IMR-90 (cell line): ENCODE measurements at regions not wholly inside any gene's neighbourhood (a gene's known extent, or its start where the extent isn't known, plus 50 kb on each side); places are given as distances from the start of the nearest gene placed in this dataset.

ENCODE experiments used
- ATAC-seq: fragments of 200-7000 bp; cut with Tn5 transposase; 2 replicates; pipeline ENCODE4 v1.9.1; 2020; ENCODE audit warnings: low read depth, mild to moderate bottlenecking, moderate library complexity
- BruUV-seq: library from RNA; stranded (reverse); fragments of 400-500 nt; replicated peaks from 2 replicates; lab custom pipeline; 2021; lab: Mats Ljungman, UMichigan
- CTCF ChIA-PET: fragments of 300-600 bp; formaldehyde crosslinking; extraction: SDS; loops from one replicate; lab custom pipeline; 2021; ENCODE audit warnings: antibody characterized with exemption; lab: Yijun Ruan, JAX
- POLR2A ChIA-PET: fragments of 300-600 bp; sonication (Branson Sonifier 250); formaldehyde crosslinking; loops from one replicate; lab custom pipeline; 2022; ENCODE audit warnings: antibody characterized with exemption; ENCODE audit not compliant: unreplicated experiment; lab: Charles Lee
- DNase-seq: peaks from one replicate; pipeline ENCODE4 v3.0.0; 2013
- H2AFZ ChIP-seq: replicated peaks from 2 replicates; pipeline ENCODE3; 2013; ENCODE audit warnings: low read length, mild to moderate bottlenecking; ENCODE audit not compliant: poor library complexity
- H2AK5ac ChIP-seq: 2 replicates; pipeline ENCODE4 v1.6.1; 2013; ENCODE audit warnings: low read depth, low read length, inconsistent platforms
- H2AK9ac ChIP-seq: replicated peaks from 2 replicates; pipeline ENCODE3; 2013; ENCODE audit warnings: mild to moderate bottlenecking, low read depth, low read length, moderate library complexity; ENCODE audit not compliant: poor library complexity
- H2BK120ac ChIP-seq: 2 replicates; pipeline ENCODE4 v1.6.1; 2013; ENCODE audit warnings: low read depth, low read length, inconsistent platforms
- H2BK15ac ChIP-seq: 3 replicates; pipeline ENCODE4 v1.6.1; 2013; ENCODE audit warnings: low read depth, low read length, inconsistent platforms
- H2BK20ac ChIP-seq: 2 replicates; pipeline ENCODE4 v1.6.1; 2013; ENCODE audit warnings: low read depth, mild to moderate bottlenecking, inconsistent platforms, low read length, moderate library complexity
- H2BK5ac ChIP-seq: 2 replicates; pipeline ENCODE4 v1.6.1; 2013; ENCODE audit warnings: mild to moderate bottlenecking, low read depth, low read length, inconsistent platforms; ENCODE audit not compliant: poor library complexity, severe bottlenecking
- H3K14ac ChIP-seq: replicated peaks from 2 replicates; pipeline ENCODE4 v1.6.1; 2013; ENCODE audit warnings: low read depth, low read length, inconsistent platforms
- H3K18ac ChIP-seq: 2 replicates; pipeline ENCODE4 v1.6.1; 2013; ENCODE audit warnings: low read depth, low read length, control low read depth
- H3K23ac ChIP-seq: 2 replicates; pipeline ENCODE4 v1.6.1; 2013; ENCODE audit warnings: low read depth, low read length, inconsistent platforms
- H3K27ac ChIP-seq: 2 replicates; pipeline ENCODE4 v1.5.1; 2013; ENCODE audit warnings: mild to moderate bottlenecking, control low read depth, low read length; ENCODE audit not compliant: insufficient read depth
- H3K27me3 ChIP-seq: 2 replicates; pipeline ENCODE4 v1.6.1; 2013; ENCODE audit warnings: low read length; ENCODE audit not compliant: control insufficient read depth, insufficient read depth
- H3K36me3 ChIP-seq: 2 replicates; pipeline ENCODE4 v1.6.1; 2013; ENCODE audit warnings: low read length, mixed read lengths; ENCODE audit not compliant: control insufficient read depth, insufficient read depth
- H3K4ac ChIP-seq: 2 replicates; pipeline ENCODE4 v1.6.1; 2013; ENCODE audit warnings: low read depth, low read length, inconsistent platforms
- H3K4me1 ChIP-seq: 2 replicates; pipeline ENCODE4 v1.6.1; 2013; ENCODE audit warnings: low read length, mixed read lengths; ENCODE audit not compliant: control insufficient read depth, insufficient read depth
- H3K4me2 ChIP-seq: 2 replicates; pipeline ENCODE4 v1.6.1; 2013; ENCODE audit warnings: low read depth, mild to moderate bottlenecking, control low read depth, low read length, moderate library complexity
- H3K4me3 ChIP-seq: 2 replicates; pipeline ENCODE4 v1.5.1; 2013; ENCODE audit warnings: low read depth, mild to moderate bottlenecking, control low read depth, low read length, moderate library complexity; ENCODE audit not compliant: insufficient read depth
- H3K56ac ChIP-seq: 2 replicates; pipeline ENCODE4 v1.6.1; 2013; ENCODE audit warnings: low read length, inconsistent platforms; ENCODE audit not compliant: insufficient read depth; ENCODE audit errors: extremely low read depth
- H3K79me1 ChIP-seq, 2 experiments: 2 replicates each; pipeline ENCODE4 v1.6.1; 2013; ENCODE audit warnings: low read length in 2 of 2, inconsistent platforms in 1 of 2, low read depth in 1 of 2
- H3K9ac ChIP-seq: 2 replicates; pipeline ENCODE4 v1.6.1; 2013; ENCODE audit warnings: low read depth, low read length, control low read depth
- H3K9me1 ChIP-seq: 2 replicates; pipeline ENCODE4 v1.6.1; 2013; ENCODE audit warnings: low read length, inconsistent platforms; ENCODE audit not compliant: insufficient read depth
- H3K9me3 ChIP-seq: 2 replicates; pipeline ENCODE4 v1.6.1; 2013; ENCODE audit warnings: low read length; ENCODE audit not compliant: control insufficient read depth, insufficient read depth
- H4K20me1 ChIP-seq: 2 replicates; pipeline ENCODE4 v1.6.1; 2013; ENCODE audit warnings: low read length, inconsistent platforms; ENCODE audit not compliant: insufficient read depth
- H4K5ac ChIP-seq: 2 replicates; pipeline ENCODE4 v1.6.1; 2013; ENCODE audit warnings: mild to moderate bottlenecking, low read depth, low read length, control low read depth
- H4K8ac ChIP-seq, 2 experiments: 2 replicates each; pipeline ENCODE4 v1.6.1; 2013; ENCODE audit warnings: low read depth in 2 of 2, low read length in 2 of 2, control low read depth in 1 of 2, inconsistent platforms in 1 of 2
- H4K91ac ChIP-seq: 2 replicates; pipeline ENCODE4 v1.6.1; 2013; ENCODE audit warnings: low read depth, low read length, inconsistent platforms; ENCODE audit not compliant: insufficient read depth
- BHLHE40 ChIP-seq: fragments of 150-350 bp; IDR thresholded peaks from 2 replicates; pipeline ENCODE4 v1.6.1; 2016; ENCODE audit warnings: mild to moderate bottlenecking, low read depth, low read length
- CEBPB ChIP-seq: IDR thresholded peaks from 2 replicates; pipeline ENCODE4 v1.6.1; 2012; ENCODE audit warnings: low read depth, low read length, improper control_type of control experiment
- CHD1 ChIP-seq: IDR thresholded peaks from 2 replicates; pipeline ENCODE4 v1.6.1; 2012; ENCODE audit warnings: low read depth, low read length, improper control_type of control experiment
- ELK1 ChIP-seq: fragments of 150-350 bp; IDR thresholded peaks from 2 replicates; pipeline ENCODE4 v1.6.1; 2016; ENCODE audit warnings: low read depth, mild to moderate bottlenecking, low read length, moderate library complexity, borderline replicate concordance
- FOS ChIP-seq: fragments of 150-350 bp; IDR thresholded peaks from 2 replicates; pipeline ENCODE4 v1.6.1; 2016; ENCODE audit warnings: low read depth, low read length
- MAFK ChIP-seq: IDR thresholded peaks from 2 replicates; pipeline ENCODE4 v1.6.1; 2012; ENCODE audit warnings: low read depth, low read length, improper control_type of control experiment
- MAZ ChIP-seq: IDR thresholded peaks from 2 replicates; pipeline ENCODE4 v1.6.1; 2012; ENCODE audit warnings: low read depth, mild to moderate bottlenecking, low read length, improper control_type of control experiment, moderate library complexity, borderline replicate concordance
- MXI1 ChIP-seq: IDR thresholded peaks from 2 replicates; pipeline ENCODE4 v1.6.1; 2012; ENCODE audit warnings: low read depth, mild to moderate bottlenecking, low read length, moderate library complexity, borderline replicate concordance
- NFE2L2 ChIP-seq: fragments of 150-350 bp; IDR thresholded peaks from 2 replicates; pipeline ENCODE4 v1.6.1; 2016; ENCODE audit warnings: low read depth, mild to moderate bottlenecking, low read length
- POLR2A ChIP-seq: IDR thresholded peaks from 2 replicates; pipeline ENCODE4 v1.6.1; 2012; ENCODE audit warnings: mild to moderate bottlenecking, low read depth, low read length
- RAD21 ChIP-seq: IDR thresholded peaks from 2 replicates; pipeline ENCODE4 v1.6.1; 2012; ENCODE audit warnings: low read length, improper control_type of control experiment
- RCOR1 ChIP-seq: IDR thresholded peaks from 2 replicates; pipeline ENCODE4 v1.6.1; 2012; ENCODE audit warnings: mild to moderate bottlenecking, low read length, improper control_type of control experiment; ENCODE audit not compliant: insufficient replicate concordance
- RFX5 ChIP-seq: IDR thresholded peaks from 2 replicates; pipeline ENCODE4 v1.8.0; 2012; ENCODE audit warnings: low read depth, mild to moderate bottlenecking, low read length, moderate library complexity
- SMC3 ChIP-seq: fragments of 150-350 bp; IDR thresholded peaks from 2 replicates; pipeline ENCODE4 v1.6.1; 2016; ENCODE audit warnings: low read depth, mild to moderate bottlenecking, antibody characterized with exemption, low read length, moderate library complexity
- WGBS, 2 experiments: methylation state at CpG; one replicate each; pipeline versions ENCODE4 v1.1.5 to v1.1.7; 2013; ENCODE audit warnings: missing lambda C conversion rate in 2 of 2; ENCODE audit not compliant: insufficient read length in 1 of 2; ENCODE audit errors: extremely low coverage in 2 of 2; 5-methylcytosine and 5-hydroxymethylcytosine counted together
- dilution Hi-C: fragments of 300-500 bp; cut with HindIII; formaldehyde crosslinking; loops from one replicate; pipeline ENCODE4 v1.14.3; 2018; ENCODE audit warnings: low sequenced_read_pairs; ENCODE audit not compliant: unreplicated experiment
- in situ Hi-C: fragments of 300-500 bp; cut with MboI; formaldehyde crosslinking; loops from 3 replicates; pipeline ENCODE4 v1.14.3; 2019; ENCODE audit warnings: low sequenced_read_pairs, inconsistent platforms, mixed read lengths
- intact Hi-C: fragments of 100-400 bp; cut with micrococcal nuclease; formaldehyde crosslinking; loops from 2 replicates; pipeline ENCODE4 v1.10.0; 2022
- TF ChIP-seq, protein P1 (sequence below): conservative IDR thresholded peaks from 2 replicates; pipeline ENCODE4 v1.5.1; 2012; ENCODE audit warnings: mild to moderate bottlenecking, low read depth, low read length, improper control_type of control experiment
- TF ChIP-seq, protein P2 (sequence below): fragments of 150-350 bp; IDR thresholded peaks from 2 replicates; pipeline ENCODE4 v1.6.1; 2017; ENCODE audit warnings: mild to moderate bottlenecking, antibody characterized with exemption, low read length, low read depth

DNA sequence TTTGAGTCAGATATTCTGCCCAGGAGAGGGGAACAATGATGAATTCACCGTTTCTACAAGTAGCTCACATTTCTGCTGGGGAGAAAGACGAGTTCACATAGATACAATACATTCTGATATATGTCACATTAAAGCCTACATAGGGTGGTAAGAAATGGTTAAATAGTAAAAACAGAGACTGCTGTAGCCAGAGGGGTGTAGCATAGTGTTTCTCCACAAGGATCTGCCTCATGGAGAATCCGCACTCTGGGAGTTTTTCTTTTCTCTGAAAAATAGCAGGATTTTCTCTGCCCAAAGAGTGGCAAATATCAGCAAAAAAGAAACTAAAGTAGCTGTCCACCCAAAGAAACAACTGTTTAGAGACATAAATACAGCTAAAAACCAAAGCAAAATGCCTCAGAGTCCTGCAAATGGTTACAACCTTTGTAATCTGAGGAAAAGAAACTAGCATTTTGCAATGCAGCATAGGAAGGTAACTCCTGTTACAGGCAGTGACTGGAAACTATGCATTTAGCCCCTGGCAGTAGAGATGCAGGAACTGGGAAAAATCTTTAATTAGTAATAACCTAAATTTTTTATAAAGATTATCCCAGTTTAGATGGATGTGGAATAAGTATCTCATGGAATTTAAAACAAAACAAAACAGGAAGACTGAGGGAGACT lies 1126.7 kb upstream of the ADGRL2 start:
- no peak overlapping the region for H2BK15ac ChIP-seq
- no peak for ATAC-seq
- no peak overlapping the region for H2AFZ ChIP-seq
- DNase-seq, result no peak
- no peak overlapping the region for H2BK20ac ChIP-seq
- no peak overlapping the region for H2BK5ac ChIP-seq
- intact Hi-C loops (no loop called here), in situ Hi-C loops (no loop called here), dilution Hi-C loops (no loop called here)
- no CpG with 5 or more reads among the region's 3 CpGs for WGBS, 2 experiments
- H3K36me3 ChIP-seq, result no peaks in the 10 kb centered on the region
- no peaks in the 10 kb centered on the region for H3K9me3 ChIP-seq
- CTCF ChIA-PET, result no interaction called here
- H3K4ac ChIP-seq, result no peak overlapping the region
- no peak overlapping the region for H4K8ac ChIP-seq
- H3K4me3 ChIP-seq, result no peak overlapping the region
- H2BK120ac ChIP-seq, result no peak overlapping the region
- H2AK9ac ChIP-seq, result no peak overlapping the region
- H3K4me2 ChIP-seq, result no peak overlapping the region
- H3K9me1 ChIP-seq, result no peaks in the 10 kb centered on the region
- H3K27ac ChIP-seq, result no peak overlapping the region
- no peaks in the 10 kb centered on the region for H3K79me1 ChIP-seq
- no TSS peak for BruUV-seq
- H3K56ac ChIP-seq, result no peak overlapping the region
- H3K27me3 ChIP-seq, result no peaks in the 10 kb centered on the region
- POLR2A ChIA-PET, result no interaction called here
- no peak overlapping the region for H3K14ac ChIP-seq
- H3K18ac ChIP-seq, result no peak overlapping the region
- no peak overlapping the region for H2AK5ac ChIP-seq
- H3K23ac ChIP-seq, result no peak overlapping the region
- no peak overlapping the region for H4K91ac ChIP-seq
- no peaks in the 10 kb centered on the region for H4K20me1 ChIP-seq
- H3K9ac ChIP-seq, result no peak overlapping the region
- H4K5ac ChIP-seq, result no peak overlapping the region
- TF ChIP-seq NFE2L2, result no peak
- no peak for TF ChIP-seq MXI1
- no peak for TF ChIP-seq ELK1
- TF ChIP-seq RFX5, result no peak
- no peak for TF ChIP-seq CEBPB
- TF ChIP-seq, protein P1, sequence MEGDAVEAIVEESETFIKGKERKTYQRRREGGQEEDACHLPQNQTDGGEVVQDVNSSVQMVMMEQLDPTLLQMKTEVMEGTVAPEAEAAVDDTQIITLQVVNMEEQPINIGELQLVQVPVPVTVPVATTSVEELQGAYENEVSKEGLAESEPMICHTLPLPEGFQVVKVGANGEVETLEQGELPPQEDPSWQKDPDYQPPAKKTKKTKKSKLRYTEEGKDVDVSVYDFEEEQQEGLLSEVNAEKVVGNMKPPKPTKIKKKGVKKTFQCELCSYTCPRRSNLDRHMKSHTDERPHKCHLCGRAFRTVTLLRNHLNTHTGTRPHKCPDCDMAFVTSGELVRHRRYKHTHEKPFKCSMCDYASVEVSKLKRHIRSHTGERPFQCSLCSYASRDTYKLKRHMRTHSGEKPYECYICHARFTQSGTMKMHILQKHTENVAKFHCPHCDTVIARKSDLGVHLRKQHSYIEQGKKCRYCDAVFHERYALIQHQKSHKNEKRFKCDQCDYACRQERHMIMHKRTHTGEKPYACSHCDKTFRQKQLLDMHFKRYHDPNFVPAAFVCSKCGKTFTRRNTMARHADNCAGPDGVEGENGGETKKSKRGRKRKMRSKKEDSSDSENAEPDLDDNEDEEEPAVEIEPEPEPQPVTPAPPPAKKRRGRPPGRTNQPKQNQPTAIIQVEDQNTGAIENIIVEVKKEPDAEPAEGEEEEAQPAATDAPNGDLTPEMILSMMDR, result no peak
- TF ChIP-seq RCOR1, result no peak
- no peak for TF ChIP-seq SMC3
- TF ChIP-seq RAD21, result no peak
- TF ChIP-seq, protein P2, sequence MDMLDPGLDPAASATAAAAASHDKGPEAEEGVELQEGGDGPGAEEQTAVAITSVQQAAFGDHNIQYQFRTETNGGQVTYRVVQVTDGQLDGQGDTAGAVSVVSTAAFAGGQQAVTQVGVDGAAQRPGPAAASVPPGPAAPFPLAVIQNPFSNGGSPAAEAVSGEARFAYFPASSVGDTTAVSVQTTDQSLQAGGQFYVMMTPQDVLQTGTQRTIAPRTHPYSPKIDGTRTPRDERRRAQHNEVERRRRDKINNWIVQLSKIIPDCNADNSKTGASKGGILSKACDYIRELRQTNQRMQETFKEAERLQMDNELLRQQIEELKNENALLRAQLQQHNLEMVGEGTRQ, result no peak
- TF ChIP-seq MAZ, result no peak
- no peak for TF ChIP-seq POLR2A
- no peak for TF ChIP-seq BHLHE40
- TF ChIP-seq FOS, result no peak
- TF ChIP-seq CHD1, result no peak
- TF ChIP-seq MAFK, result no peak
- H3K4me1 ChIP-seq, result no peaks in the 10 kb centered on the region
